GM23338 (cell line): ENCODE measurements at regions not wholly inside any gene's neighbourhood (a gene's known extent, or its start where the extent isn't known, plus 50 kb on each side); places are given as distances from the start of the nearest gene placed in this dataset.

Source experiments
- ATAC-seq: fragments of 200-7000 bp; cut with Tn5 transposase; 3 replicates; pipeline ENCODE4 v1.9.1; 2020
- DNase-seq: peaks from one replicate; pipeline ENCODE4 v3.0.0-alpha.2; 2015; ENCODE audit warnings: low spot score
- H2AFZ ChIP-seq: fragments of 200-600 bp; sonication (generic); 2 replicates; pipeline ENCODE4 v1.8.0; 2016; ENCODE audit warnings: antibody characterized with exemption, mild to moderate bottlenecking, moderate library complexity
- H3F3A ChIP-seq: fragments of 200-600 bp; sonication (generic); replicated peaks from 2 replicates; pipeline ENCODE4 v1.8.0; 2017; ENCODE audit warnings: antibody characterized with exemption, mixed run types, low read depth
- H3K27ac ChIP-seq: fragments of 200-600 bp; sonication (generic); 2 replicates; pipeline ENCODE4 v1.6.1; 2016; ENCODE audit warnings: low read depth
- H3K27me3 ChIP-seq: fragments of 200-600 bp; sonication (generic); 2 replicates; pipeline ENCODE4 v1.8.0; 2016; ENCODE audit warnings: mild to moderate bottlenecking, mixed run types, moderate library complexity; ENCODE audit not compliant: insufficient read depth
- H3K36me3 ChIP-seq: fragments of 200-600 bp; sonication (generic); 2 replicates; pipeline ENCODE4 v1.8.0; 2016; ENCODE audit warnings: mild to moderate bottlenecking; ENCODE audit not compliant: insufficient read depth
- H3K4me1 ChIP-seq: fragments of 200-600 bp; sonication (generic); 2 replicates; pipeline ENCODE4 v1.8.0; 2016; ENCODE audit warnings: mild to moderate bottlenecking, moderate library complexity; ENCODE audit not compliant: insufficient read depth
- H3K4me2 ChIP-seq: fragments of 200-600 bp; sonication (generic); 2 replicates; pipeline ENCODE4 v1.7.1; 2017; ENCODE audit warnings: mixed run types
- H3K4me3 ChIP-seq: fragments of 200-600 bp; sonication (generic); 2 replicates; pipeline ENCODE4 v1.6.1; 2016; ENCODE audit warnings: mixed run types
- H3K79me2 ChIP-seq: fragments of 200-600 bp; sonication (generic); replicated peaks from 2 replicates; pipeline ENCODE4 v1.8.0; 2017; ENCODE audit warnings: mild to moderate bottlenecking; ENCODE audit not compliant: insufficient read depth
- H3K9me2 ChIP-seq: fragments of 200-600 bp; sonication (generic); 2 replicates; pipeline ENCODE4 v1.8.0; 2017; ENCODE audit not compliant: insufficient read depth
- H4K20me1 ChIP-seq: fragments of 200-600 bp; sonication (generic); replicated peaks from 2 replicates; pipeline ENCODE4 v1.8.0; 2017; ENCODE audit warnings: mild to moderate bottlenecking; ENCODE audit not compliant: insufficient read depth
- H3K27ac Mint-ChIP-seq: 2 replicates; pipeline ENCODE4 v1.8.0; 2020; ENCODE audit warnings: inconsistent platforms, mild to moderate bottlenecking, moderate library complexity, mixed read lengths
- H3K27me3 Mint-ChIP-seq: 3 replicates; pipeline ENCODE4 v1.8.0; 2022; ENCODE audit warnings: low read depth, mild to moderate bottlenecking, moderate library complexity, mixed read lengths, inconsistent platforms; ENCODE audit not compliant: insufficient read depth, poor library complexity
- H3K36me3 Mint-ChIP-seq: 3 replicates; pipeline ENCODE4 v1.8.0; 2021; ENCODE audit warnings: low read depth, mild to moderate bottlenecking, inconsistent platforms, moderate library complexity, mixed read lengths
- H3K4me1 Mint-ChIP-seq: 3 replicates; pipeline ENCODE4 v1.8.0; 2020; ENCODE audit warnings: mild to moderate bottlenecking, inconsistent platforms, mixed read lengths
- H3K4me3 Mint-ChIP-seq: 3 replicates; pipeline ENCODE4 v1.8.0; 2021; ENCODE audit warnings: moderate library complexity, mild to moderate bottlenecking, inconsistent platforms, mixed read lengths
- H3K9me3 Mint-ChIP-seq: 3 replicates; pipeline ENCODE4 v1.8.0; 2020; ENCODE audit warnings: moderate library complexity, mild to moderate bottlenecking, inconsistent platforms, mixed read lengths
- CREB1 ChIP-seq: fragments of 250-450 bp; sonication (Bioruptor Pico); IDR thresholded peaks from 2 replicates; pipeline ENCODE4 v1.5.0; 2020; ENCODE audit warnings: low read depth, mild to moderate bottlenecking, moderate library complexity
- EZH2 ChIP-seq: fragments of 200-600 bp; sonication (generic); IDR thresholded peaks from one replicate; pipeline ENCODE4 v1.8.0; 2017; ENCODE audit warnings: antibody characterized with exemption, mild to moderate bottlenecking, low read depth; ENCODE audit not compliant: unreplicated experiment
- NANOG ChIP-seq: IDR thresholded peaks from 2 replicates; pipeline ENCODE4 v1.6.1; 2016; ENCODE audit warnings: antibody characterized with exemption, borderline replicate concordance
- POLR2AphosphoS5 ChIP-seq: IDR thresholded peaks from 2 replicates; pipeline ENCODE4 v1.6.1; 2016; ENCODE audit warnings: antibody characterized with exemption, low read depth
- STAT1 ChIP-seq: IDR thresholded peaks from one replicate; pipeline ENCODE4 v1.6.1; 2016; ENCODE audit warnings: antibody characterized with exemption; ENCODE audit not compliant: unreplicated experiment
- ZNF114 ChIP-seq: fragments of 250-450 bp; sonication (Bioruptor Pico); IDR thresholded peaks from 2 replicates; pipeline ENCODE4 v1.5.0; 2020; ENCODE audit warnings: mild to moderate bottlenecking, moderate library complexity
- ZNF331 ChIP-seq: fragments of 250-450 bp; sonication (Bioruptor Pico); IDR thresholded peaks from 2 replicates; pipeline ENCODE4 v1.5.0; 2020; ENCODE audit warnings: low read depth, mild to moderate bottlenecking, moderate library complexity
- TF ChIP-seq, protein P1 (sequence below): IDR thresholded peaks from one replicate; pipeline ENCODE4 v1.6.1; 2018; ENCODE audit warnings: antibody characterized with exemption; ENCODE audit not compliant: unreplicated experiment
- TF ChIP-seq, protein P2 (sequence below): IDR thresholded peaks from 2 replicates; pipeline ENCODE4 v1.6.1; 2016; ENCODE audit warnings: antibody characterized with exemption
- TF ChIP-seq, protein P3 (sequence below), 2 experiments: fragments of 200-600 bp in 1 of 2; sonication (generic) in 1 of 2; conservative IDR thresholded peaks; 2 replicates each; pipeline versions ENCODE4 v1.5.1 to v1.6.1; 2016 to 2017; ENCODE audit warnings: antibody characterized with exemption in 2 of 2, low read depth in 2 of 2, mild to moderate bottlenecking in 2 of 2, moderate library complexity in 1 of 2

DNA sequence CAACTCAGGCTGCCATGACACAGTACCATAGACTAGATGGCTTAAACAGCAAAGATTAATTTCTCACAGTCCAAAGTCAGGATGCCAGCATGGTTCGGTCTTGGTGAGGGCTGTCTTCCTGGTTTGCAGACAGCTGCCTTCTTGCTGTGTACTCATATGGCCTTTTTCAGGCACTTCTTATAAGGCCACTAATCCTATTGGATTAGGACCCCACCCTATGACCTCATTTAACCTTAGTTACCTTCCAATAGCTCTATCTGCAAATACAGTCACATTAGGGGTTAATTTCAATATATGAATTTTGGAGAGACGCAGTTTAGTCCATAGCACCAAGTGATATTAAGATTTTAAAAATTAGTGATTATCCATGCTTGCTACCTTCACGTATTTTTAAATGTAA lies 297.8 kb downstream of the WDR72 start:
- no peaks in the 10 kb centered on the region for H3K27me3 Mint-ChIP-seq
- no peak overlapping the region for H3K27ac ChIP-seq
- no peak overlapping the region for H2AFZ ChIP-seq
- H3K27me3 ChIP-seq = no peaks in the 10 kb centered on the region
- H3K9me3 Mint-ChIP-seq = no peaks in the 10 kb centered on the region
- H3K4me2 ChIP-seq = no peak overlapping the region
- H3K36me3 ChIP-seq = no peaks in the 10 kb centered on the region; the same call in 1 of the 2 replicates
- no peak overlapping the region for H3K27ac Mint-ChIP-seq
- TF ChIP-seq, protein P1, sequence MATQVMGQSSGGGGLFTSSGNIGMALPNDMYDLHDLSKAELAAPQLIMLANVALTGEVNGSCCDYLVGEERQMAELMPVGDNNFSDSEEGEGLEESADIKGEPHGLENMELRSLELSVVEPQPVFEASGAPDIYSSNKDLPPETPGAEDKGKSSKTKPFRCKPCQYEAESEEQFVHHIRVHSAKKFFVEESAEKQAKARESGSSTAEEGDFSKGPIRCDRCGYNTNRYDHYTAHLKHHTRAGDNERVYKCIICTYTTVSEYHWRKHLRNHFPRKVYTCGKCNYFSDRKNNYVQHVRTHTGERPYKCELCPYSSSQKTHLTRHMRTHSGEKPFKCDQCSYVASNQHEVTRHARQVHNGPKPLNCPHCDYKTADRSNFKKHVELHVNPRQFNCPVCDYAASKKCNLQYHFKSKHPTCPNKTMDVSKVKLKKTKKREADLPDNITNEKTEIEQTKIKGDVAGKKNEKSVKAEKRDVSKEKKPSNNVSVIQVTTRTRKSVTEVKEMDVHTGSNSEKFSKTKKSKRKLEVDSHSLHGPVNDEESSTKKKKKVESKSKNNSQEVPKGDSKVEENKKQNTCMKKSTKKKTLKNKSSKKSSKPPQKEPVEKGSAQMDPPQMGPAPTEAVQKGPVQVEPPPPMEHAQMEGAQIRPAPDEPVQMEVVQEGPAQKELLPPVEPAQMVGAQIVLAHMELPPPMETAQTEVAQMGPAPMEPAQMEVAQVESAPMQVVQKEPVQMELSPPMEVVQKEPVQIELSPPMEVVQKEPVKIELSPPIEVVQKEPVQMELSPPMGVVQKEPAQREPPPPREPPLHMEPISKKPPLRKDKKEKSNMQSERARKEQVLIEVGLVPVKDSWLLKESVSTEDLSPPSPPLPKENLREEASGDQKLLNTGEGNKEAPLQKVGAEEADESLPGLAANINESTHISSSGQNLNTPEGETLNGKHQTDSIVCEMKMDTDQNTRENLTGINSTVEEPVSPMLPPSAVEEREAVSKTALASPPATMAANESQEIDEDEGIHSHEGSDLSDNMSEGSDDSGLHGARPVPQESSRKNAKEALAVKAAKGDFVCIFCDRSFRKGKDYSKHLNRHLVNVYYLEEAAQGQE = no peak
- no peak for TF ChIP-seq EZH2
- H3K4me3 Mint-ChIP-seq = no peak overlapping the region
- no peaks in the 10 kb centered on the region for H4K20me1 ChIP-seq
- H3K9me2 ChIP-seq = no peaks in the 10 kb centered on the region
- ATAC-seq (no peak), DNase-seq (no peak)
- H3K36me3 Mint-ChIP-seq = no peaks in the 10 kb centered on the region
- H3K4me3 ChIP-seq = no peak overlapping the region
- peaks cover 14% of the 10 kb centered on the region for H3K4me1 Mint-ChIP-seq
- H3K4me1 ChIP-seq = no peaks in the 10 kb centered on the region
- no peaks in the 10 kb centered on the region for H3K79me2 ChIP-seq
- H3F3A ChIP-seq = no peaks in the 10 kb centered on the region

DNA sequence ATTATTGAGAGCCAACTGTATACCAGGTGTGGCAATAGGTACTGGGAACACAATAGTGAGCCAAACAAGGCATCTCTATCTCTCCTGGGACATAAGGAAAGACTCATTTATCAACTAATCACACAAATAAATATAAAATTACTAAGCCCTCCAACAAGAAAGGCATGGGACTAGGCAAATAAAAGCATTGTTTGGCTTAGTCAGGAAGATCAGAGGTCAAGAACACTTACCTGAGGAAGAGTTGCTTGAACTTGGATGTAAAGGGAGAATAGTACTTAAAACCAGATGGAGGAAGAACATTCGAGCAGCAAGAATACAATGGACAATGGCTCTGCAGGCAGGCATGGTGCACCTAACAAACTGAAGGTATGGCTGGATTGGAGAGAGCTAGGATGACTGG lies 300.7 kb downstream of the WDR72 start:
- no peaks in the 10 kb centered on the region for H3K4me1 ChIP-seq
- no peaks in the 10 kb centered on the region for H3K79me2 ChIP-seq
- ATAC-seq (no peak), DNase-seq (no peak)
- no peaks in the 10 kb centered on the region for H4K20me1 ChIP-seq
- H3K9me2 ChIP-seq = no peaks in the 10 kb centered on the region
- Mint-ChIP-seq H3K4me3 (no peak overlapping the region), H3K27me3 (no peaks in the 10 kb centered on the region), H3K27ac (no peak overlapping the region), H3K36me3 (no peaks in the 10 kb centered on the region), H3K9me3 (no peaks in the 10 kb centered on the region), H3K4me1 (peaks cover 14% of the 10 kb centered on the region)
- H3K36me3 ChIP-seq = no peaks in the 10 kb centered on the region; the same call in 1 of the 2 replicates
- no peak overlapping the region for H3K27ac ChIP-seq
- no peaks in the 10 kb centered on the region for H3F3A ChIP-seq
- H3K4me2 ChIP-seq = no peak overlapping the region
- H3K27me3 ChIP-seq = no peaks in the 10 kb centered on the region
- no peak overlapping the region for H3K4me3 ChIP-seq
- H2AFZ ChIP-seq = no peak overlapping the region
- TF ChIP-seq POLR2AphosphoS5 (no peak), ZNF331 (CRISPR knock-in tag) (no peak), CREB1 (CRISPR knock-in tag) (no peak), EZH2 (no peak), ZNF114 (no peak), NANOG (no peak), STAT1 (no peak)
- TF ChIP-seq, protein P2, sequence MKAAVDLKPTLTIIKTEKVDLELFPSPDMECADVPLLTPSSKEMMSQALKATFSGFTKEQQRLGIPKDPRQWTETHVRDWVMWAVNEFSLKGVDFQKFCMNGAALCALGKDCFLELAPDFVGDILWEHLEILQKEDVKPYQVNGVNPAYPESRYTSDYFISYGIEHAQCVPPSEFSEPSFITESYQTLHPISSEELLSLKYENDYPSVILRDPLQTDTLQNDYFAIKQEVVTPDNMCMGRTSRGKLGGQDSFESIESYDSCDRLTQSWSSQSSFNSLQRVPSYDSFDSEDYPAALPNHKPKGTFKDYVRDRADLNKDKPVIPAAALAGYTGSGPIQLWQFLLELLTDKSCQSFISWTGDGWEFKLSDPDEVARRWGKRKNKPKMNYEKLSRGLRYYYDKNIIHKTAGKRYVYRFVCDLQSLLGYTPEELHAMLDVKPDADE = no peak
- TF ChIP-seq, protein P1 = no peak
- TF ChIP-seq, protein P3, sequence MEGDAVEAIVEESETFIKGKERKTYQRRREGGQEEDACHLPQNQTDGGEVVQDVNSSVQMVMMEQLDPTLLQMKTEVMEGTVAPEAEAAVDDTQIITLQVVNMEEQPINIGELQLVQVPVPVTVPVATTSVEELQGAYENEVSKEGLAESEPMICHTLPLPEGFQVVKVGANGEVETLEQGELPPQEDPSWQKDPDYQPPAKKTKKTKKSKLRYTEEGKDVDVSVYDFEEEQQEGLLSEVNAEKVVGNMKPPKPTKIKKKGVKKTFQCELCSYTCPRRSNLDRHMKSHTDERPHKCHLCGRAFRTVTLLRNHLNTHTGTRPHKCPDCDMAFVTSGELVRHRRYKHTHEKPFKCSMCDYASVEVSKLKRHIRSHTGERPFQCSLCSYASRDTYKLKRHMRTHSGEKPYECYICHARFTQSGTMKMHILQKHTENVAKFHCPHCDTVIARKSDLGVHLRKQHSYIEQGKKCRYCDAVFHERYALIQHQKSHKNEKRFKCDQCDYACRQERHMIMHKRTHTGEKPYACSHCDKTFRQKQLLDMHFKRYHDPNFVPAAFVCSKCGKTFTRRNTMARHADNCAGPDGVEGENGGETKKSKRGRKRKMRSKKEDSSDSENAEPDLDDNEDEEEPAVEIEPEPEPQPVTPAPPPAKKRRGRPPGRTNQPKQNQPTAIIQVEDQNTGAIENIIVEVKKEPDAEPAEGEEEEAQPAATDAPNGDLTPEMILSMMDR (conservative IDR thresholded peaks at IDR 0.05; ENCODE audit: low read depth in 2 of 2) = no peak
